GM21529 (cell line): ENCODE measurements at regions not wholly inside any gene's neighbourhood (a gene's known extent, or its start where the extent isn't known, plus 50 kb on each side); places are given as distances from the start of the nearest gene placed in this dataset.

Experiments
- ATAC-seq: cut with Tn5 transposase; IDR thresholded peaks from one replicate; pipeline ENCODE4 v1.9.1; 2021; ENCODE audit not compliant: unreplicated experiment

GRCh38 chr10:123450956-123451605 lies 215.1 kb upstream of the GPR26 start:
- no peak for ATAC-seq

GRCh38 chr10:123451618-123452245 lies 214.4 kb upstream of the GPR26 start:
- no peak for ATAC-seq

- no peak for ATAC-seq
Measured at GRCh38 chr10:123454987-123455386, 211.2 kb upstream of the GPR26 start.

- no peak for ATAC-seq
Measured at GRCh38 chr10:123455861-123456260, 210.3 kb upstream of the GPR26 start.

- no peak for ATAC-seq
Measured at GRCh38 chr10:123458933-123459332, 207.2 kb upstream of the GPR26 start.

- no peak for ATAC-seq
Measured at GRCh38 chr10:123459371-123460091, 206.6 kb upstream of the GPR26 start.

GRCh38 chr10:123462246-123462645 lies 203.9 kb upstream of the GPR26 start:
- ATAC-seq, result no peak

- no peak for ATAC-seq
Measured at GRCh38 chr10:123462756-123463155, 203.4 kb upstream of the GPR26 start.

- ATAC-seq, result no peak
Measured at GRCh38 chr10:123463181-123463580, 203.0 kb upstream of the GPR26 start.

GRCh38 chr10:123463698-123464097 lies 202.5 kb upstream of the GPR26 start:
- no peak for ATAC-seq

GRCh38 chr10:123464430-123465323 lies 201.5 kb upstream of the GPR26 start:
- ATAC-seq, result no peak

- ATAC-seq, result no peak
Measured at GRCh38 chr10:123470336-123470921, 195.7 kb upstream of the GPR26 start.

- no peak for ATAC-seq
Measured at GRCh38 chr10:123471811-123472210, 194.3 kb upstream of the GPR26 start.

- ATAC-seq, result no peak
Measured at GRCh38 chr10:123472606-123473005, 193.5 kb upstream of the GPR26 start.

- ATAC-seq, result no peak
Measured at GRCh38 chr10:123474700-123475099, 191.5 kb upstream of the GPR26 start.

- ATAC-seq, result no peak
Measured at GRCh38 chr10:123475466-123475865, 190.7 kb upstream of the GPR26 start.

GRCh38 chr10:123478116-123478515 lies 188.0 kb upstream of the GPR26 start:
- ATAC-seq, result no peak

GRCh38 chr10:123479640-123480039 lies 186.5 kb upstream of the GPR26 start:
- ATAC-seq, result no peak

GRCh38 chr10:123480344-123480743 lies 185.8 kb upstream of the GPR26 start:
- no peak for ATAC-seq

- no peak for ATAC-seq
Measured at GRCh38 chr10:123480845-123481244, 185.3 kb upstream of the GPR26 start.

GRCh38 chr10:123484722-123485121 lies 181.4 kb upstream of the GPR26 start:
- no peak for ATAC-seq
